ENCODE measurements at regions not wholly inside any gene's neighbourhood (a gene's known extent, or its start where the extent isn't known, plus 50 kb on each side); places are given as distances from the start of the nearest gene placed in this dataset.

DNA sequence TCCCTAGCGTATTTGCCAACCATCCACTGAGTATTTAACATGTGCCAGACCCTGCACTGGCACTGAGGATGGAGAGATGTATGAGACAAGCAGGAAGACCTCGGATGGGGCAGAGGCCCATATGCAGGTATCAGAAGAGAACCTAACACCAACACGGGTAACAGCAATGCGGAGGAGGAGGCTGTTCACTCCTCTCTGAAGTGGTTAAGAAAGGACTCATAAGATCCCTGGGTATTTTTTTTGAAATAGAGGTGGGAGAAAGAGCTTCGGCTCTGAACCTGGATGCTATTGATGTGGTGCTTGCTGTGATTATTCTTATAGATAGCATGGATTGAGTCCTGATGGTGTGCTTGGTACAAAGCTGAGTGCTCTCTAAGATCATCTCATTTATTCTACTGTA lies 418.3 kb downstream of the LPIN1 start:
- no peak for DNase-seq (ENCODE audit: low read depth, low spot score)

DNA sequence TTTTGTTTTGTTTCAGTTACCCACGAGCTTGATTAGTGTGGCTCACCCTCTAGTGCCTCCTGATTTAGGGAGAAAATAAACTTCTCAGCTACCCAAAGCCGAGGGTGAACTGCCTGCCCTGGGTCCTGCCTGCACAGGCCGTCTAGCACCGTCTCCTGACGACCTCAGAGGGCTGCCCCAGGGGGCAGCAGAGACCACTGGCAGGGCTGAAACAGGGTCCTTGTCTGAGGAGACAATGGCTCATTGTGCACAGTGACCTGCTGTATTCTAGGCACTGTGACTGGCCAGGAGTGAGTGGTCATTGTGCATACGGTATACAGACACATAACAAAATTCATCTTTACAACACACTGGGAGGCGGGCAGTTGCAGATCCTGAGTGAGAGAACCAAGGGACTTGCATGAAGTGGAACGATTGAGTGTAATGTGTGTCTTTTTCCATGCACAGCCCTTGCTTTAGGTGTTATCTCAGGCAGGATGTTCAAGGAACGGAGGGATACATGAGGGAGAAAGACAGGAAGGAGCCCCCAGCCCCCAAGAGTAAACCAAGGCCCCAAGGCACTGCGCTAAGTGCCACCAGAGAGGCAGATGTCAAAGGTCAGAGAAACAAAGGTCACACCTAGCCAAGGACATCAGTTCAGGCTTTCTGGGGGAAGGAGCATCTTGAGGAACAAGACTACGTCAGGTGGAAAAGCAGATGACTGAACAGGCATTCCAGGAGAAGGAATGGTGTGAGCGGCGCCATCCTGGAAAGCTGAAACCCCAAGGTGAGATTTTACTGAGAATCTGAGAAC lies 421.3 kb downstream of the LPIN1 start:
- no peak for DNase-seq (ENCODE audit: low read depth, low spot score)

DNA sequence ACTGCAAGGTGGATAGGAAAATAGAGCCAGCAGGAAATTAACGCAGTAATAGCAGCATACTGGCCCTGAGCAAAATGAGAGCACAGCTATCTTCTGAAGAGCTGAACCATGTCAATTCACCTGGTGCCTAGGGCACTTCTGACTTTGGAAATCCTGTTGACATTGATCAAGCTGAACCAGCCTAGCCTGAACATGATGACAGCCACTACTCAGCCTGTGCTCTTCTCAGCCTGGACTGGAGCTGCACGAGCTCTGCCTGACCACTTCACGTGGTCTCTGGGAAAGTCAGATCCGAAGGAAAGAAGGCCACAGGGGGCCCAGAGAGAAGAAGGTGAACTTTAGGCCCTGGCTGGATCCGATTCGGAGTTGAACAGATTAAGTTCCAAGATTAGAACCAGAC lies 421.9 kb downstream of the LPIN1 start:
- no peak for DNase-seq (ENCODE audit: low read depth, low spot score)

DNA sequence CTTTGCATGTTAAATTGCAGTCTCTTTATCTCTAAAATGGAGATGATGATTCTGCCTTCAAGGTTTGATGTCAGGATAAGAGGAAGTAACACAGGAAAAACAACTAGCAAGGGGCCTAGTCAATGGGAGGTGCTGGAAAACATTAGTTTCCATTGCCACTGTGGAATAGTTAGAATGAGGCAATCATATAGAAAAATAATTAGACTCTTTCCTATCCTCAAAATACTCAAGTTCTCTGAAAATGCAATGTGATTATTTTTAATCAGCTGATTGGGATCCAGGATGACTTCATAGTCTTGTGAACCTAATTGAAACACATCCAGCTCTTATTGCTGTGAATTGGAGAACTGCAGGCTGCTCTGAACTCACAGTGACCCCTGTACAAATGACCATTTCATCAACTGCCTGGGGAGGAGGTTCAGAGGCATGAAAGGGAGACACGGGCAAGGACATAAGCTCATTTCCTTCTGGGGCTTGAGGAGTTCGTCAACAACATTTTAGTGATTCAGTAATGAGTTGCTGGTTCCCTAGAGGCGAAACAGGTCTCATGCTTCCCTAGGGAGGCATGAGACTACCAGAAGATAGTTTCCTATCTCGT lies 422.5 kb downstream of the LPIN1 start:
- no peak for DNase-seq (ENCODE audit: low read depth, low spot score)

DNA sequence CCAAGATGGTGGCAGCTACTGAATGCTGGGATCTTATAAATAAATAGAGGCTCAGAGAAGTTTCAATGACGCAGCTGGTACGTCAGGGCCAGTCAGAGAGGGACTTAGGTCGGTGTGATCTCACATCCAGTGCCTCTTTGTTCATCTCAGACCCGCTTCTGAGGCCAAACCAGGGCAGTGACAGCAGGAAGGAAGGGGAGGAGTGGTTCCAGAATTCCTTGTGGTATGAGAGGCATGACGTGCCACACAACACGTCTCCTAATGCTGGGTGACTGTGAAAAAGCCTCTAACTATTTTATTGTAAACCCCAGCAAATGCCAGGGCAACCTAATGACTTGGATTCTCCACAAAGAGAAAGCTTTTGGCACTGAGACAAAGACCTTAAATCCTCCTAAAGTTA lies 423.3 kb downstream of the LPIN1 start:
- DNase-seq (ENCODE audit: low read depth, low spot score): no peak

DNA sequence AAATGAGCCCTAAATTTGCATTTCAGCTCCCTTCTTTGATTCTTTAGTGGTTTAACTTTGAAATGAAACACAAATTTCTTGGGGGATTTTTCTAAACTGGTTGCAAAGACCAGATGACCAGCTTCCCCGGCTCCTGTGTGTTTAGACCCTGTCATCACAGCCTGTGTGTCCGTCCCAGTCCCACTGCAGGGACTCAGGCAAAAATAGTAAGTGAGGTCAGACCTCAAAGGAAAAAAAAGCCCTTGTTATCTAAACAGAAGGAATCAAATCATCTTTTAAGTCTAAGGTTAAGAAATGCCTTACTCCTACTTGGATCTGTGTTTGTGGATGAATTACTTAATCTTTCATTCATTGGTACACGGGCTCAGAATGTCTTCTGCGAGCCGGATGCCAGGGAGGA lies 423.7 kb downstream of the LPIN1 start:
- DNase-seq (ENCODE audit: low read depth, low spot score): no peak

DNA sequence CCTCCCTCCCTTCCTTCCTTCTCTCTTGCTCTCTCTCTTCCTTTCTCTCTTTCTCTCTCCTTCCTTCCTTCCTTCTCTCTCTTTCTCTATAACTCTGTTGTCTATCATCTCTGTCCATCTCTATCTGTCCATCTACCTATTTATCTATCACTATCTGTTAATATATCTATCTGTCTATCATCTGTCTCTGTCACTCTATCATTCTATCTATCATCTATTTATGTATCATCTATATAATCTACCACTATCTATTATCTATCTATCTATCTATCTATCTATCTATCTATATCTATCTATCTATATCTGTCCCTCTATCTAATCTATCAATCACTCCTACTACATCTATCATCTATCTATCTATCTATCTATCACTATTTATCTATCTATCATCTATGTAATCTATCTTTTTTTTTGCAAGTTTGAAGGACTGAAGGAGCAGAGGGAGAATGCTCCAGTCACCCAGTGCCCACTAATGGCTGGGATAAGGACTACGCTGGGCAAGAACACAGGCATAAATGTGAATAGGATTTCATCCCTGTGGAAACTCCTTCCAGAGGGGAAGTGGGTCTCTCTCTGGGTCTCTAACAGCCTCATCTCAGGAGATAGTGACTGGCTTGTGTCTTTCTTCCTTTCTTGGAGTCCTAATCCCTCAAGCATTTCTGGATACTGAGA lies 427.0 kb downstream of the LPIN1 start:
- no peak for DNase-seq (ENCODE audit: low read depth, low spot score)

DNA sequence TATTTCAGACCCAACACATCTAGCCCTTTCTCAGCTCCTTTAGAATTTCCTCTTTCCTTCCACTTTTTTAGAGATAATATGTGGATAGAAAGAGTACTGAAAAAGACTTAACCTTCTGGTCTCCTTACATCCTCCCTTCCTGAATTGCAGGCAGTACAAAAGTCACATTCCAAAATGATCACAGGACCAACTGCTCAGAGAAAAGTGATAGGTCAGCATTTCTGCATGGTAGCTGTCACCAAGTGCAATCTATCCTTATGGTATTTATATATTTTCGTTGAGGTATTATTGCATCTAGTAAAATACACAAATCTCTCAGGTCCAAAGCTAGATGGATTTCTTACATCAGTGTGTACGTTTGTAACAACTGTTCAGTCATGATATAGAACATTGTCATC lies 427.5 kb downstream of the LPIN1 start:
- no peak for DNase-seq (ENCODE audit: low read depth, low spot score)

DNA sequence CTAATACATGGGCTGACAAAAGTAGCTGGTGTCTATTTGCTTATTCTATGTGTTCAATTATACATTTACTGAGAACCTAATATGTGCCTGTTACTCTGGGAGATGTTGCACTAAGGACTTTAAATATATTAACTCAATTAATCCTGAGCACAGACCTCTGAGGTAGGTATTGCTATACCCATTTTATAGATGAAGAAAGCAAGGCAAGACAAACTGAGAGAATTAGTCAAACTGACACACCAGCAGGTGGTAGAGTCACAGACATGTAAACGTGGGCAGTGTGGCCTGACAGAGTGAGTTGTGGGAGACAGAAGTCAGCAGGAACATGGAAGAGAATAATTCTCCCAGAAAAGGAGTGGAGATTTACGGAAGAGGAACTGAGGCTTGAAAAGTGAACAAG lies 428.9 kb downstream of the LPIN1 start:
- no peak for DNase-seq (ENCODE audit: low read depth, low spot score)

DNA sequence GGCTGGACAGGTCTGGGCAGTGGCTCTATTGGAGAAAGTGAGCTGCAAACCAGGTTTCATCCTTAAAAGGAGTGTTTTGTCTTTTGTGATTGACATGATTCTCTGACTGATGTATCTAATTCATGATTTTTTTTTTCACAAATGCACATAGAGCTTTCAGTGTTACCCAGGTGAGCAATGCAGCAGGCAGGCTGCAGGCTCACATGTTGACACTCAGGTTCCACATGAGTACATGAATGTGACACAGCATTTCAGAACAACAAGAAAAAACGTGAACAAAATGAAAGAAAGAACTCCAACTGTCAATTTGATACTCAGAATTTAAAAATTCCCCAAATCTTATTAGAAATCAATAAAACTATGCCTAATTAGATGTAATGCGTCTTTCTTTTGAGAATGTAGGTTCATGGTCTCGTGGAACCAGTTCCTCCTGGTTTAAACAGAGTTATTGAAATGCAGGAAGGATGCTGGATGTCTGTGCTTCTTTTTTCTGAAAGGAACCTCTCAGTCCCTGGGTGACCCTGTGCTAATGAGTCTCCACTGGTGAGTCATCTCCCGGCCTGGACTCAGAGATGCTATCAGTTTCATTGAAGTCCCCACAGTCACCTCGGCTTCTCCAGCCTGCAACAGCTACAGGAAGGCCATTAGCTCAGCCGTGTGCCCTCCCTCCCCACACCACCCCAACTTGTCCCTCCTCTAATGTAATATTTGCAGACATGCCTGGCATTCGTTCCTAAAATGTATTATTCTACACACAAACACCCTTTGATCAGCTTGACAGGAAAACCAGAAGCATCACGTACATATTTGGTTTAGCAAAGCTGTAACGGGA lies 430.4 kb downstream of the LPIN1 start:
- DNase-seq (ENCODE audit: low read depth, low spot score): no peak

DNA sequence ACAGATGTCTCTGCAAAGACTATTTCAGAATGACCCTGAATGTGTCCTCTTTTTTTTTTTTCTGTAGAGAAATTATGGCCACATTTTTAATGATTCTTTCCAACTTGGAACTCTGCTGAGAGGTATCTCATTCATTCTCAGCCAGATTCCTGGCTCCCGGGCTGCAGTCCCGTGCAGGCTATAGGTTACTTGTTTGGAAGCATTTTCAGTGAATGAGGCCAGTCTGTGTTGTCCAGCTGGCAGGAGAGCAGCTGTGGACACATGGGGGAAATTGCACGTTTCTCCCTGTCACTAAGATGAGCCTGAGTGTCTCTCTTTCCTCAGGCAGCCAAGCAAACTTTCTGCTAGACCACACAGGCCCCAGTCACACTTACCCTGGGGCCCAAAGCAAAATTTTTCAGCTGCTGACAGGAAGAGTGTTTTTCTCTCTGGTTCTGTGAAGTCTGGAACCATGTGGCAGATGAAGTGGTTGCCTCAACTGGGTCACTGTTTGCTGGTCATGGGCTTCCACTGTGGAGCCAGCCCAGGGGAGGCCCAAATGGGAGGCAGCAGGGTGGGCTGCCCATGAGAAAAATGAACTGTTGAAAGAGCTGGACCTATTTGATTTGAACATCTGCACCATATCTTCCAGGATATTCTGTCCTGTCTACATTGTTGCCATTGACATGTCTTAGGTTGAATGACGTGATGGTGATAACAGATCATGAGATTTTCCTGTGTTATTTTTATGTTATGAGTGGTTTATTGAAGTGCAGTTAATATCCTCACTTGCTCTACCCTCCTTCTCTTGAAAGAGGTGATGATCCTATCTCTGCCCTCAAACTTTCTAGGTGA lies 431.2 kb downstream of the LPIN1 start:
- DNase-seq (ENCODE audit: low read depth, low spot score): no peak

DNA sequence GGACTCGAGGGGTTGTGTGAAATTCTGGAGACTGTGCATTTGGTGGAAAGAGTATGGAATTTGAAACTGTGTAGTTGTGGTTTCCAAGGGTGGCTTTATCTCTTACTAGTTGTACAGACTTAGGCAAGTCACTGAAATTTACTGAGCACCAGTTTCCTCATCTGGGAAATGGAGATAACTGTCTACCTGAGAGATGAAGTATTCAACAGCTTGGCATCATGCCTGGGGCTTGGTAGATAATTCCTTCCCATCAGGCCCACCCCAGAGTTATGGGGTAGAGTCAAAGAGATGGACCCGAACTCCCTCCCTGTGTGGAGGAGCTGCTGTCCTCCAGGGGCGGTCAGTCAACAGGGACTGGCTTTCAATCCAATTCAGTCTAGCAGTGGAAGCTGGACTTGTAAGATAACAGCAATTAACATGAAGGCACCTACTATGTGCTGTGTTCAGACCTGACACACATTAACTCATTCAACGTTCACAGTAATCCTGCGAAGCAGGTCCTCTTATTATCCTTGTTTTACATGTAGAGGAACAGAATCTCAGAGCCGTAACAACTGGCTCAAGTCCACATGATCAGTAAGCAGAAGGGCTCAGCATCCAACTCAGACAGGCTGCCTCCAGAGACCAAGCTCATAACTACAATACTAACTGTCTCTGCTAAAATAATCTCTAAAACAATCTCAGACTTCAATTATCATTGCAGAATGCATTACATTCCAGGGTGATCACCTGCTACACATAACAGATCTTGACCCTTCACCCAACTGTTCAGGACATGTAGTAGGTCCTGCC lies 432.1 kb downstream of the LPIN1 start:
- DNase-seq (ENCODE audit: low read depth, low spot score): no peak

DNA sequence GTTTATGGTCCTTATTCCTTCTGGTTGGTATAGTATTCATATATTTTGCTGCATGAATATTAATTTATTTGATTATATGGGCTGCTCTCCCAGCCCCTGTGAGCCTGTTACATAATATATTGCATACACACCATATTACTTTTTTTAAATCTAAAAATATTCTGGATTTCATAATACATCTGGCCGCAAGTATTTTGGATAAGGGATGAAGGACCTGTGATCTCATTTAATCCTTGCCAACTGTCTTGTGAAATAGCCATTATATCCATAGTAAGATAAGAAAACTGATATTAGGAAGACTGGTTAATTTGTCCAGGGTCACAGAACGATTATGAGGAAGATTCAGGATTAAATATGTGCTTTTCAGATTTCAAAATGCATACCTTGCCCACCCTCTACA lies 433.6 kb downstream of the LPIN1 start:
- DNase-seq (ENCODE audit: low read depth, low spot score): no peak

DNA sequence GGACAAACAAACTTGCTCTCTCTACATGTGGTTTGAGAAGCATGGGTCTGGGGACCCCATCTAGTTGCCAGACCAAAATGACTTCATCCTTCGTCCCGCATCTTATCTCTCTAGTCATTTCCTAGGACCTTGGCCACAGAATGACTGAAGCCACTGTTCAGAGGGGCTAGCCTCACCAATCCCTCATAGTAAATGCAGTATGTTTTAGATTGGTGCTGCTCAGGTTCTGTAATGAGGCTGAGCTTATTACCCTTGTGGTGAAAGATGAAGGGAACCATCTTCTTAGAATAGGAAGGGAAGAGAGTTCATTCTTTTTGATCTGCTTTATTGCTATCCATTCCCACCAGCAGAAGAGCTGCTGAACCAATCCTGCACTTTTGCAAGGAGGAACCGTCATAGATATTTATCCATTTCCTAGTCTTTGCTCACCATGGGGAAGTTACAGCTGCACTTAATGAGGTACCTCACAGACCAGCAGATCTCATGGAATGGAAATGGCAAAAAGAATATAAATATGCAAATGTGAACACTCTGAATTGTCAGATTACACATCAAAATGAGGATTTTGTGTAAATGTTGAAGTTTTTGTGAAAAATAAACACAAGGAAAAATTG lies 436.7 kb downstream of the LPIN1 start:
- no peak for DNase-seq (ENCODE audit: low read depth, low spot score)

DNA sequence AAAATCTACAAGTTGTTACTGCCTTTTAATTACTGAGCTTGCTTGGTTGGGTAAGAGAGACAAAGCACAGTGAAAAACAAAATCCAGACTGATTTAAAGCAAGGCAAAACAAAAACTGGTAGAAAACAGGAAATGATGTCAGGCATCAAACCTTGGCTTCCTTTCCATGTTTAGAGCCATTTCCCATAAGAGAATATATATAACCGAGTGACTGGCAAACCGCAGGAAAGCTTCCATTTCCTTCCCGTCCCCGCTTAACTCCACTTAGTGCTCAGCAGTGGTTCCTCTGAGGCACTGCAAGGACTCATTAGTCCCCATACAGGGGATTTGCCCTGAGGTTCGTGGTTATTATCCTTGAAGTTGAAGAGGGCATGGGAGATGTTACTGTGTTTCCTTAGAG lies 446.3 kb downstream of the LPIN1 start:
- DNase-seq (ENCODE audit: low read depth, low spot score): no peak

DNA sequence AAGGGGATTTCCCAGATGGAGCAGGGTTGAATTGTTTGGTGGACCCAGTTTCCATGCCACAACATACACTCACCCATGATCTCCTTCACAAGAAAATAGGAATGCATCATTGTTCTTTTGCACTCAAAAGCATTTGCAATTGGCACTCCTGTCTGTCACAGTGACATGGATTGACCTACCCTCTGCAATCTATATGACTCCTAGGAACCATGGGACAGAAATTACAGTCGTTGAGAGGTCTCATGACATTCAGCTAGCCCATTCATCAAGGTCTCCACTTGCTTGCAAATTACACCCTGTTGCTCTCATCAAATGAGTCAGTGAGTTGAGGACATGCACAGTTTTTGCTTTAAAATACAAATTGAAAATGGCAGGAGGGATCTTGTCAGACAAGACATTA lies 448.5 kb downstream of the LPIN1 start:
- DNase-seq (ENCODE audit: low read depth, low spot score): no peak

DNA sequence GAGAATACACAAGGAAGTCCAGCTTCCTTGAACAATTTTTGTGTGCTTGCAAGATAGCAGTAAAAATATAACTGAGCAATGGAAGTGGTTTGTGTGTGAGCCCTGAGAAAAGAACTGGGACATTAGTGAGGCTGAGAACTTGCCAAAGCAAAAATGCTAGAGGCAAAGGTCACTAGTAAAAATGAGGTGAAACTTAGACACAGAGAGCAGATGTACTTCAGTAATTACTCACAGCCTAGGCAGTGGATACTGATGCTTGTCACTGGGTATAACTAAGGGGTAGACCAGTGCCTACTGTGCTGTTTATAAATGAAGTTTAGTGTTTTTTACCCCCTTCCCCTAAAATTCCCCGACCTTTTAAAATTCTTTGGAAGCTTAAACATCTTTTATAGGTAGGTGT lies 450.1 kb downstream of the LPIN1 start:
- DNase-seq (ENCODE audit: low read depth, low spot score): no peak

DNA sequence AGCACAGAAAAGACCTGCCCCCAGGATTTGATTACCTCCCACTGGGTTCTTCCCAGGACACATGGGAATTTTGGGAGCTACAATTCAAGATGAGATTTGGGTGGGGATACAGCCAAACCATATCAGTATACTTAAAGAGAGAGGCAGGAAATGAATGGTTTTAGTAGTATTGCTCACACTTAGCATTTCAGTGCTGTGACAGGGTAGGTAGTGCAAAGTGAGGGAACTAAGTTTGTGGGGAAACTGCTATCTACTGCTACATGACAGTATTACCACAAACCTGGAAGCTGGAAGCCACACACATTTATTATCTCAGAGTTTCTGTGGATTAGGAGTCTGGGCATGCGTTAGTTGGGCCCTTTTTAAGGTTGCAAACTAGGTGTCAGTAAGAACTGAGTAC lies 450.7 kb downstream of the LPIN1 start:
- no peak for DNase-seq (ENCODE audit: low read depth, low spot score)

DNA sequence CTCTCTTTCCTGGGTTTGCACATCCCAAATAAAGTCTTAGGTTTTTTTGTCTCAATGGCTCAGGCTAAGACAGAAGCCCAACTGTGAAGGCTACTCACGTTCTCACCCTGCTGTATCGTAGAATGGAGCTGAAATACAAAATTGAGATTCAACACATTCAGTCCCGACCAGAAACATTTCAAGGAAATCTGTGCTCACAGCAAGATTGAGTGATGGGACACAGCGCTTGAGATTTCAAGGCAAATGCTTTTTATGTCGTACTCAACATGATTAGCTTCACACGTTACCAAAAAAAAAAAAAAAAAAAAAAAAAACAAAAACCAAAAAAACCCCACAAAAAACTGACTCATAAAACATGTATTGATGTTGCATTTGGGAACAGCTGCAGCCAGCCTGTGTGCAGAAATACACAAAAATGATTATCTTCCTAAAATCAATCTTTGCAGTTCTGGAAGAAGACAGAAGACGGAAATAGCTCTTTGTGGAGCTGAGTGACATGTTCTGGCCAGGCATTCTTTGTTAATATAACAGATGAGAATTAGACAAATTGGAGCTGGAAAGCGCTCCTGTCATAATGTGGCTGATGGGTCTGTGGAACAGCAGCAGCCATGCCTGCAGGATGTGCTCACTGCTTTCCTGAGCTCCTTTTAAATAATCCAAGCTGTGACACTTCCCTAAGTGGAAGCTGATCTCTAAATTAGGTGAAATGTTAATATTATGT lies 453.2 kb downstream of the LPIN1 start:
- DNase-seq (ENCODE audit: low read depth, low spot score): no peak
